ENCODE measurements at regions not wholly inside any gene's neighbourhood (a gene's known extent, or its start where the extent isn't known, plus 50 kb on each side); places are given as distances from the start of the nearest gene placed in this dataset.

DNA sequence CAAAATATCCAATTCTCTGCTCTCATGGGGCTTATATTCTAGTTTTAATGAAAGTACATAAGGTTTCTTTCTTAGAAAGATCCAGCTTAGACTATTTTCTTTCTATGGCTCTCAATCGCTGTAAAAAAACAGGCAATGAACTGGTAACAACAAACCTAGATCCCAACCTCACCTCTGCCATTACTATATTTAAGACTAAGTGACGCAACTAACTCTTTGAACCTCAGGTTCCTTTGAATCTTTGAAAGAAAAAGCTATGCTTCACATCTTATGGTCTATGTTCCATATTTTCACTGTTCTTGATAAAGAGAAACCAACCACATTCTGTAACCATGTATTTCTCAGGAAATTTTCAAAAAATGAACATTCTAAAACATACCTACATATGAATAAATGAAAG, 88.5 kb downstream of the ELAPOR2 start:
- no peak for DNase-seq

DNA sequence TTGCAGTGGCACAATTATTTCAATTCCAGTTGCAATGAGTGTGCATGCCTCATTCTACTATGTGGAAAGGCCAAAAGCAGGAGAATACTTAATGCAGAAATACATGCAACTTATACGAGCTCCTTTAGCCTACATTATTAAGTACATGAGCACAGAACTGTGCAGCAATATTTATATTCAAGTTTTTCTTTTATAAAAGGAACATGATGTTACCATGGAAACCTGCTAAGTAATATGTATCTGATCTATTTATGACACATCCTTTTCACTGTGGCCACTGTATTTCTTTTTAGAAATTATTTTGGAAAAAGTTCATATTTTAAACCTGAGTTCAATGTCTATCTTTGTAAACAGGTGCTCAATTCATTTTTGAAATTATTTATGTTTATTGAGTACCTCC, 88.9 kb downstream of the ELAPOR2 start:
- no peak for DNase-seq

DNA sequence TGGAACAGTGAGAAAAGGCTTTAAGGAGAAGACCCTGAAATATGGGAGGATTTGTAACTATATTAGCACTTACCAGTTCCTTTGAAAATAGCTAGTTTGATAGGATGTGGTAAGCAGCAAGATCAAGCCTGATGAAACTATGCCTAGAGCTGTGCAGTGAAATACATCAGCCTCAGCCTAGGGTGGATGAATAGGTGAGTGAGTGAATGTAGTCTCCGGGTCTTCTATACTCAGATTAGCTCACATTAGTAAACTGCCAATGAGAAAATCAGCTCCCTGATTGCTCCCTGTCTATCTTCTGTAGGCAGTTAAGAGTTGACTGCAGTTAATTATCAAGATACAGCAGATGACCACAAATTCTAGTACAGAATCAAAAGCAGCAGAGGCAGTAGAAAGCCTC, 89.6 kb downstream of the ELAPOR2 start:
- no peak for DNase-seq

DNA sequence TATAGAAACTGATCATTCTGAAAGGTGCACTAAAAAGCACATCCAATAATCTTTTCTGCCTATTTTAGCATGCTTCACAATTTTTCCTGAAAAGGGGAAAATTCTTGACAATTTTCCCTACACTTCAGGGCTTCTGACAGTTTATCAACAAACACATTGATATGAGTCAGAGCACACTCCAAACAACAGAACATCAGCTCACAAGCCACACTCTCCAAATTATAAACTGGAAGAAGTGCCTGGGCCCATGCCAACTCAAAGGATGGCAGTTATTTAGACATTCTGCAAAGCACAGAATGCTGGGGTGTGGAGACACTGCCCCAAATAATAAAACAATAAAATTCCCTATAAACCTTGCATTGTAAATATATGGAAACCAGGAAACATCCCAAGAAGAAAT, 90.8 kb downstream of the ELAPOR2 start:
- DNase-seq = no peak

DNA sequence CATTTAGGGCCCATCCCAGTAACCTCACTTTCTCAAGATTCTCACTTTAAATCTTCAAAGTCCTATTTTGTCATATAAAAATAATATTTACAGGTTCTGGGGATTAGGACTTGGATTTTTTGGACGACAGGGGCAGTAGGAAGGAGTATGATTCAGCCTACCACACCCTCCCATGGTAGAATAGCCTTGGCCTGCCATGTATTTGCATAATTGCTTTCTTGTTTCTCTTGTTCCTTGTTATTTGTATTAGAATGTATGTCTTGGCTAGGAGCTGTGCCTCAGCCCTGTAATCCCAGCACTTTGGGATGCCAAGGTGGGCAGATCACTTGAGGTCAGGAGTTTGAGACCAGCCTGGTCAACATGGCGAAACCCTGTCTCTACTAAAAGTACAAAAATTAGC, 92.5 kb downstream of the ELAPOR2 start:
- no peak for DNase-seq

DNA sequence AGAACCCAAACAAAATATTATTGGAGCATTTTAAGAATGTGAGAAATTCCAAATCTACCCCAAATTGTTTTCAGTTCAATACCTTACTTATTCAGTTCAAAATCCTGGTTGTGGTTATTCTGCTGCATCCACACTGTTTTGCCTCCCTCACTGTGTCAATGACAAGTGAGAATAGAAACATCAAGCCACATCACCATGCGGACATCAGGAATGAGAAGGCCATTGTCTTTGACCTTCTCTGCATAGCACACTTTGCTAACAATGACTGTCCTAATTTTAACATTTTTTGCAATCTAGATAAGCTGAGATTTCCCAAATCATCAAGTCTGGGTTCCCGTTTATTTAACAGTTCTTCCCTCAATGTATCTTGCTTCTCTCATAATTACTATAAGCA, 93.7 kb downstream of the ELAPOR2 start:
- DNase-seq = no peak

DNA sequence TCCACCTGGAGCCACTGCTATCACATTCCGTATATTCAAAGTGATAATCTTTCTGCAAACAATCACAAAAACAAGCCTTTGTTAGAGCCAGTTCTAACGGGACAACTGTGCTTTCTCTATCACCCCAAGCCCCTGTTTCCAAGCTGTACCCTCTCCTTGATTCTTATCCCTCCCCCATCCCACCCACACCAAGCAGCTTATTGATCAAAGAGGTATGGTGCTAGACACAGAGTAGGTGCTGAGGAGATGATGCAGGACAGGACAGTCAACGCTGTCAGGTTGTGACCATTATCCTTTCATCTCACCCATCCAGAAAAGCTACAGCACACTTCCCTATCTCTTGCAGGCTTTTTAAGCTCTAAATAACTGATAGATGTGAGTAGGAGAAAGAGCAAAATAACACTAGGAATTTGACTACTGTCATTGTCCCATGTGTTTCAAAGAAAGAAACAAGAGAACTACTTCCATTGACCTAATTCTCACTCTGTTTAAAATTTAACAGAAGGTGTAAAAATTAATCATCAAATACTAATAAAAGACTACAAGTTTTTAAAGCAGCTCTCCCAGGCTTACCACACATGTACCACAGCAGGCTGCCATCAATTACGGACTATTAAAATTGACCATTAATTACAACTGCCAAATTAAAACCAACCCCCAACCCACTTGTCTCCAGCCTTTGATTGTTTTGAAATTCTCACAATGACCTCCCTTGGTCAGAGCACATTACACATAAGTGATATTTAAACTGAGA, 94.3 kb downstream of the ELAPOR2 start:
- DNase-seq = no peak

DNA sequence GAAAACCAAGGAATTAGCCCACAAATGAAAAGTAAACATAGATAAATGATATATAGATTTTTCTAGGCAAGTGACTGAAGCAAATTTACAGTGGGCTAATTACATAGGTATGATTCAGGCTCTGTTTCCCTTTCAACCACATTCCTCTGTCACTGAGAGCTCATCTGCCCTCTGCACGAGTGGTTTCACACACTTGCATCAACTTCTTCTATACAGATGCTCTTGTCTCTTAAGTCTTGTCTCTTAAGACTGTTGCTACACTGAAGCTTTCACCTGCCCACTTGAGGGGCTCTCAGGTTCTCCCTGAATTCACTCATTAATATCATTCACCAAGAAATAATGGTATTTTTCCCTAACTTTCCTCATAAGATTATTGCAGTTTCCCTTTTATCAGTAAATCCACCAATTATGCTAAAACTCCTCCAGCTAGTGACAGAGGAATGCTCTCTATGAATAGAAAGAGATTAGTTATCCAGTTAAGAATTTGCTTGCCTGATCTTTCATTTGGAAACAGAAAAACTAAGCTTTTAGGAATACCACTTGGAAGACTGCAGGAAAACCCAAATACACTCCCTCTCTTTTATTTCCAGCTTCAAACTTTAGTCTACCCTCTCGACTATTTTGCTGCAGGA, 95.7 kb downstream of the ELAPOR2 start:
- DNase-seq = no peak

DNA sequence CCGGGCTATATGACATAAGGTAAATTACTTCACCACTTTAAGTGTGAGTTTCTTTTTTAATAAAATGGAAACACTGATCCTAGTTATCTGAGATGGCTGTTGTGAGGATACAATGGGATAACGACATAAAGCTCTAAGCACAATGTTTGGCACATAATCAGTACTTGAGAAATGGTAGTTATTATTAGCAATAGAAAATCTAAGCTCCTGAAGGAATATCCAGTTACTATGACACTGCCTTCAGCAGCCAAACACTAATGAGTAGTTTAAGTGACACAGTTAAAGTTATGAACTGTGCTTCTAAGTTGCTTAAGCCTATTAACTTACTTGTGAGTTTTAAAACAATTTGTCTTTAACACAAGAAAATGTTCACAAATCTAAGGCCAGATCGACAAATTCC, 96.8 kb downstream of the ELAPOR2 start:
- no peak for DNase-seq

DNA sequence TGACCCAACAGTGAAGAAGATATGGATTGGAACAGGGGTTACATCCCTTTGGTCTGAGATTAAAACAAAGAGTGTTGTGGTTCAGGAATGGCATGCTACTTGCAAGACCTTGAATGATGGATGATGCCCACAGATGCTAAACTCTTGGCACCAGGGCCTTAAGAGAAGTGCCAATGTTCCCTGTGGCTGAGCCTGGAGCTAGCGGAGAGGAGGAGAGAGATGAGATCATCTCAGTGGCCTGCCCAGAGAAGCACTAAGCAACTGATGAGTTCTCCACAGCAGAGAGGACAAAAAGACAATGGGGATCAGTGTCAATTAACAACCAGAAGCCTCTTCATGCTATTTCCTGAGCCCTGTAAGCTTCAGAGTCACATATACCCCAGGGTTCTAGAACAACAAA, 97.8 kb downstream of the ELAPOR2 start:
- no peak for DNase-seq

DNA sequence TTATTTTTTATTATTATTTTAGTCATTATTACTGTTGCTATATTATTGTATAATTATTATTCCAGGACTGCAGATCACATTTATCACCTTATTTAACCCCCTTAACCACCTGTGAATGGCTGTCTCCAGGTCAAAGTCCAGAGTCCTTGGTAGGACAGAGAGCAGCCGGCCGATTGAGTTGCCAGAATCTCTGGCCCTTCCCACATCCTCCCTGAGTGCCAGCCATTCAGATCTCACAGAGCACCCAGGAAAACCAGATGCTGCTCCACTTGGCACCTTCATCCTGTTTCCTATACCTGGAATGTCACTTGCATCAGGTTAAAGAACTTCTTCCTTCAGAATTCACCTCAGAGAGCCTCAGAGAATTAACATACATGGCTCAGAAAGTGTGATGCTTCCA, 101.1 kb downstream of the ELAPOR2 start:
- no peak for DNase-seq

DNA sequence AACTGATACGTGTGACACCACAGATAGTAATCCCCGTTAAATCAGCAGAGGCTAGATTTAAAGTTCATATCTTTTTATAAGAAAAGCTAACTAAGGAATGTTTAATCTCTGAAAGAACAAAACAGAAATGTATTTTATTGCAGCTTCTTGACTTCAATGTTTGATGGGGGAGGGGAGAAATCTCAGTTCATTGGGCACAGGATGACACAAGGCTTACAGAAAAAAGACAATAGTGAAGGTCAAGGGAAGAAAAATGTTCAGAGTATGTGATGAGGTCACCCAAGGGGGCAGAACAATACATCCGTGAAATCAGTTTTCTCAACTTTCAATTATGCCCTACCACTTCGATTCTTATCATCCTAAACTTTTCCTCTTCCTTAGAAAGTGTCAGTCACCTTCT, 102.9 kb downstream of the ELAPOR2 start:
- DNase-seq = no peak

DNA sequence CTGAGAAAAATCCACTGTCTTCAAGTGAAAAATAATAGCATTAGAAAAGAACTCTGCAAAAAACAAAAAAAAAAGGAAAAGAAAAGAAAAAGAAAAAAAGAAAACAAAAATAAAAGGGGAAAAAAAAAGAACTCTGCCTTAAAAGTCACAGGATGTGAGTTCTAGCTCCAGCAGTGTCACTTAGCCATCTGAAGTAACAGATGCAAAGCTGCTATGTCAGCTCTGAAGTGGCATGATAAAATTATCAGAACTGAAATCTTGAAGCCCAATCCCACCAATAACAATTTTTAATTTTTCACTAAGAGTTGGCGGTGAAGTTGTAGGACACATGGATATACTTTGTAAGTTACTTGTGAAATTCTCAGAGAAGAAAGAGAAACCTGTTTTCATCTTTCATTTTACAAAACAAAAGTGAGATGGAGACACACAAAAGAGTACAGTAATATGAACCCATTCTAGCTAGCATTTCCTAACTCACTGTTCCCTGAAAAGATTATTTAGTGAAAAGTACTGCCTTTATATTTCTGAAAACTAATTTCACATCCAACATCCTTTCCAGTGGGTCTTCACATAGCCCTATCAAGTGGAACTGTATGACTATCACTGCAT, 103.5 kb downstream of the ELAPOR2 start:
- no peak for DNase-seq

DNA sequence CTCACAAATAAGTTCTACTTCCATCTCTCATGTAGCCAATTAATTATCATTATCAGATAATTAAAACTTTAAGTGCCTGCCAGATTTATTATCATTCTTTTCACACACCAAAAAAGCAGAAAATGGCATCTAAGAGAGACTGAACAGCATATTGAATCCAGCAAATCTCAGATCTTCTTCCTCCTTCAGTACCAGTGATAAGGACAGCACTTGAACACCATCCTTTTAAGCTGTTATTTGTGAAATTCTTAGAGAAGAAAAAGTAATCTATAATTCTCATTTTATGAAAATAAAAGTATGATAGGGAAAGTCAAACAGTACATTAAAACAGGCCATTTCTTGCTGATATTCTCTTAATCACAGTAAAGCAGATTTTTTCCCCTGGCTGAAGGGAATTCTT, 104.5 kb downstream of the ELAPOR2 start:
- DNase-seq = no peak

DNA sequence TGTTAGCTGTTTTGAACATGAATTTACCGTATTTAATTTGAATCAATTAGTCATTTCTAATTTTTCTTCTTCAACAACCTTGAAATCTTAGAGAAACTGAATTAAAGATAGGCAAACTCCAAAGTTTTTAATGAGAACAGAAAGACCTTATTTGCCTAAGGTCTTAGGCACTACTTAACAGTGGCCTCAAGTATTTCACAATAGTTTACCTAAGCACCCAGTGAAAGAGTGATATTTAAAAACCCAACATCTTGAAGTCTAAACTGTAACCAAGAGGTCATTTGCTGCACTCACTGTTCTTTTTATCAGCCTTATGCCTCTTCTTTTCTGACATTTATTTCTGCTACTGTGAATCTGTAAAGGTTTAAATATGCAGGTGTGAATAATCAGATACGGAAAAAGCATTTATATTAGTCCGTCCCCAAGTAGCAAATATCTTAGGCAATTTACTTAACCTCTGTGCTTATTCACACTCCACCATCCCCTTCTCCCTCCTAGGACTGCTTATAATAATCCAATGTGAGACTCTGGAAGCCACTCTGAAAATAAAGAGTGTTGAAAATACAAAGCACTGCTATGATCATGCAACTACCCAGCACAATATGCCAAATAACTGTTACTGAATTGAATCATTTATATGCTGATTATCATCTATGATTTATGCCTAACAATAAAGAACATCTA, 105.7 kb downstream of the ELAPOR2 start:
- DNase-seq = no peak

DNA sequence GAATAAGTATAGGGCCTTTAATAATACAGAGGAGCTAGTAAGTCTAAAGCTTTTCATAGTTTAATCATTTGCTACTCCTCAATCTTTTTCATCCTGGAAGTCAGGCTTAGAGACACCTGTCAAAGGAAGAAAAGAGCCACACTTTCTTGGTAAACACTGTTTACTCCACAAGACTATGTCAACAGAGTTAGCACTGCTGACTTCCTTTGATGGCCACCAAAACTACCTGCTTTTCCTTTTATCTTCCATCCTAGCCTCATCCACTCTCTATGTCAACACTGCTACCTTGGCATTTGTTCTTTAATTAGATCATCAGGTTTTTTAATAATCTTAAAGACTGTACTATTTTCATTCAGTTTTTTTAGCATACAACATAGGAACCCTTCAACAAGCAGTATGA, 106.2 kb downstream of the ELAPOR2 start:
- no peak for DNase-seq

DNA sequence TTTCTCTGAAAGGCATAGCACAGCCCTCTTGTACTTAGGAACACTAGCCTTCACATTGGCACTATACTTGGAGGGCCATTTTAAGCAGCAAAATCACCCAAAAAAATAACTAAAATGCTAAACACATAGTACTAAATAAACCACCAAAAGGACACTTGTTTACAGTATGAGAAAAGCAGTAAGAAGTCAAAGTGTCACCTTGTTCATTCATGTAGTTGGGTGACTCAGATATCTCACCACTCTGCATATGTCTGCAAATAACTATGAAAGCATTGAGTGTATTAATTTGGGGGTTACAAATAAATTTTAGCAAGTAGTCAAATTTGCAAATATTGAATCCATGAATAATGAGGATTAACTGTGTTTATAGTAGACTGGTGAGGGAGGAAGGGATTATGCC, 107.6 kb downstream of the ELAPOR2 start:
- DNase-seq = no peak

DNA sequence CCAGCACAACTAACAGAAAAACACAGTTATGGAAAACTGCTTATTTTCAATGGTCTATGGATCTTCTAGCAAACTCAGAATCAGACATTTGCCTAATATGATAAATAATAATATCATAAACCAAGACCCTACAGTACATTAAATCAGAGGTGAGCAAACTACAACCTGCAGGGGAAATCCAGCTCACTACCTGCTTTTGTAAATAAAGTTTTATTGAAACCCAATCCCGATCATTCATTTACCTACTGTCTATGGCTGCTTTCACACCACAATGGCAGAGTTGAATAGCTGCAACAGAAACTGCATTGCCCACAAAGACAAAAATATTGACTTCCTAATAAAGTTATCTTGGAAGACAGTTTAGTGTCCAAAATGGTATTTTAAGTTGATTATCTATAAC, 108.5 kb downstream of the ELAPOR2 start:
- DNase-seq = no peak

DNA sequence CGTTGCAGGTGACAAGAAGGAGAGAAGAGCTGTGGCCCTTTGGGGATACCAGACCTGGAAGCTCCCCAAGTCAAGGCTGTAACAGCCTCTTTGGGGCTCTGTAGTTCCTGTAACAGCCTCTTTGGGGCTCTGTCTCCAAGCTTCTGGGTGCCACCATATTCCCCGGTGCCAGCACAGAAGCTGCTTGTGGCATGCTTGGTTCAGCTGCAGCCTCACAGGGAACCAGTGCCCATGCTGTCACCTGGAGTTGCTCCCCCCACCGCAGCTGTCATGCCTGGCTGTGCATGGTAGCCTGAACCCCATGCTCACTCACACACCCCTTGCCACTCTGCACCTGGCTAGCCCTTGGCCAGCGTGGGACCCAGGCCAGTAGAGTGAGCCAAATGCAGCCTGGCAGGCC, 109.1 kb downstream of the ELAPOR2 start:
- no peak for DNase-seq

DNA sequence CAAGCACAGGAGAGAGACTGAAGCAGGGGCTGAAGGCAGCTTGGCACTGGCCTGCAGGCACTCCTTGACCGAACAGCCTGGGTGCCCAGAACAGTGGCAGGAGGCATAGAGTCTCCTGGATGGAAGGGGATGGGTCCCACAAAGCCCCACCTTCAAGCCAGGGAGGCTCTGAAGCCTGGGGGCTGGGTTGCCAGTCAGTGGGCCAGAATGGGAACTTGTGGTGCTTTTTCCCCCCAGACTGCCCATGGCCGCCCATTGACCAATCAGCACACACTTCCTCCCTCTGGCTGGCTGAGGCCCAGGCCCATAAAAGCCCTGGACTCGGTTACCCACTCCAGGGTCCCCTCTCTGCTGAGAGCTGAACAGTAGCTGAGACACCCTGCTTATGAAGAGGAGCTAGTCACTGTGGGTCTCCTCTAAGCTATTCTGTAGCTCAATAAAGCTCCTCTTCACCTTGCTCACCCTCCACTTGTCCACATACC, 109.6 kb downstream of the ELAPOR2 start:
- no peak for DNase-seq

DNA sequence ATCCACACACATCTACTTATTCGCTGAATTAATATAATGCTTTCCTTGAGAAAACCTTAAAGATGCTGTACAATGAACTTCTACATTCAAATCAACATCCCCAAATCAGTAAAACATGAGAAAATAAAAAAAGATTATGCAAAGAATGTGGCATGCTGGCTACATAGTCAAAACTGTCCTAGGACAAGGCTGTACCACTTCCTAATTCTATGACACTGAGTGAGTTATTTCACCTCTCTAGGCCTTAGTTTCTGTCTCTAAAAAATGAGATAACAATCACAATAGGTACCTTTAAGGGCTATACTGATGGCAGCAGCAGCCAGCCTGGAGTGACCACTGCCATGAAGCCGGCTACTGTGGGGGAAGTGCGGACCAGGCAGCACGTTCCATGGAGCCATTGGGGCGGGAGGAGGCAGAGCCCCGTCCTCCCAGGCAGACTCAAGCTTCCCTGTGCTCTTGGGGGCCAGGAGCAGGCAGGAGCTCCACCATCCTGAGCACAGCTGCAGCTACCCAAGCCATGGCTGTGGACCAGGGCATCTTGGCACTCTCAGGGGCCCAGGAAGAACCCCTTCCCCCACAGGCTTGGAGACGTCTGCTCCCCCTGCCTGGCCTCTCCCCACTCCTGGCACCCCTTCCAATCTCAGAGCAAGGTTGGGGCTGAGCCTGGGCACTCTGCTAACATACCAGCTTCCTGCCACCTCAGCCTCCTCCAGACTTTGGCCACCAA, 110.2 kb downstream of the ELAPOR2 start:
- DNase-seq = no peak

DNA sequence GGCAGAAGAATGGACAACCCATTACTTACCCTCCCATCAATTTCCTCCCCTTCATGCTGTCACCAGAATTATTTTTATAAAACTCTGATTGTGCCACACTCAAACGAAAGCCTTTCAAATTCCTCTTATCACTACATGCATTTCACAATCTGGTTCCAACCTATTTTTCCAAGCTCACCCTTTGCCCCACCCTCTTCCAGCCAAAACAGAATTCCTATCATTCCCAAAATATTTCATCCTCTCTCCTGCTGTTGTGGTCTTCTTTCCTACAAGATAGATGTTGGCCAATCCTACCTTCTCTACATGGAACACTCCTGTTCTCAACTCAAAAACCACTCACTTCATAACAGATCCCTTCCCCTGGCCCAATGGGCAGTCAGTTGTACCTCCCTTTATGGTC, 111.5 kb downstream of the ELAPOR2 start:
- no peak for DNase-seq

DNA sequence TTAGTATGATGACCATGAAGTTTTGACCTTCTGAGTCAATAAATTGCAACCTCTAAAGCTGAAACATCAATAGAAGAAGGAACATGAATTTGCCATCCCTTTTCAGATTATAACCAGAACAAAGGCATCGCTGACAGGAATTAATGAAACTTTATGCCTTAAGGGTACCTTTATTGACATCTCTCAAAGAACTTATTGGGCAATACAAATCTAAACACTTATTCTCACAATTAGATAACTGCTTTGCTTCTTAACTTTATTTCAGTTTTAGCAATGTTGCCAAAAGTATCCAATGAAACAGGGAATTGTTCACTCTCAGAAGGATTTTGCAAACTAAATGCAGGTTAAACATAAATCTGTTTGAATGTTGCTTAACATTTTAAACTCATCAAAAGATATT, 116.0 kb downstream of the ELAPOR2 start:
- DNase-seq = no peak
